WI38 (cell line): ENCODE measurements at regions not wholly inside any gene's neighbourhood (a gene's known extent, or its start where the extent isn't known, plus 50 kb on each side); places are given as distances from the start of the nearest gene placed in this dataset.

Experiments
- H3K4me3 ChIP-seq: 2 replicates; pipeline ENCODE4 v1.5.1; 2011; ENCODE audit warnings: low read depth, mild to moderate bottlenecking, control low read depth, low read length
- TF ChIP-seq, protein P1 (sequence below): IDR thresholded peaks from 2 replicates; pipeline ENCODE4 v1.5.1; 2012; ENCODE audit warnings: low read depth, mild to moderate bottlenecking, control low read depth, low read length

DNA sequence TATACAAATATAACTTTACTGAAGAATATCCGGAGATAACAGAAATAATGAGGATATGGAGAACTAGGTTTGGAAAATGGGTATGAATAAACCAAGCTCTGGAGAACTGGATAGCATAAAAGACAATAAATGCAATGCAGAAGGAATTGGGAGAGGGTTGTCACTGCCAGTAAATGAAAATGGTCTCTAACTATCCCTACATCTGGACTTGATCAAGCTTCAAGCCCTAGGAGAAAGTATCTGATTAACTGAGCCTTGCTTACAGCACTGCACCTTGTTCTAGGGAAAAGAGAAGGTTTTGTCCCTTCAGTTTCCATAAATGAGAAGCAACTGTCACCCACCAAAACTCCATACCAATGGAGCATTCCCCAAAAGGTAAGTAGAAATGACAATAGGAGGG lies 514.6 kb upstream of the ZEB2 start:
- H3K4me3 ChIP-seq: no peak overlapping the region
- TF ChIP-seq, protein P1, sequence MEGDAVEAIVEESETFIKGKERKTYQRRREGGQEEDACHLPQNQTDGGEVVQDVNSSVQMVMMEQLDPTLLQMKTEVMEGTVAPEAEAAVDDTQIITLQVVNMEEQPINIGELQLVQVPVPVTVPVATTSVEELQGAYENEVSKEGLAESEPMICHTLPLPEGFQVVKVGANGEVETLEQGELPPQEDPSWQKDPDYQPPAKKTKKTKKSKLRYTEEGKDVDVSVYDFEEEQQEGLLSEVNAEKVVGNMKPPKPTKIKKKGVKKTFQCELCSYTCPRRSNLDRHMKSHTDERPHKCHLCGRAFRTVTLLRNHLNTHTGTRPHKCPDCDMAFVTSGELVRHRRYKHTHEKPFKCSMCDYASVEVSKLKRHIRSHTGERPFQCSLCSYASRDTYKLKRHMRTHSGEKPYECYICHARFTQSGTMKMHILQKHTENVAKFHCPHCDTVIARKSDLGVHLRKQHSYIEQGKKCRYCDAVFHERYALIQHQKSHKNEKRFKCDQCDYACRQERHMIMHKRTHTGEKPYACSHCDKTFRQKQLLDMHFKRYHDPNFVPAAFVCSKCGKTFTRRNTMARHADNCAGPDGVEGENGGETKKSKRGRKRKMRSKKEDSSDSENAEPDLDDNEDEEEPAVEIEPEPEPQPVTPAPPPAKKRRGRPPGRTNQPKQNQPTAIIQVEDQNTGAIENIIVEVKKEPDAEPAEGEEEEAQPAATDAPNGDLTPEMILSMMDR: no peak

DNA sequence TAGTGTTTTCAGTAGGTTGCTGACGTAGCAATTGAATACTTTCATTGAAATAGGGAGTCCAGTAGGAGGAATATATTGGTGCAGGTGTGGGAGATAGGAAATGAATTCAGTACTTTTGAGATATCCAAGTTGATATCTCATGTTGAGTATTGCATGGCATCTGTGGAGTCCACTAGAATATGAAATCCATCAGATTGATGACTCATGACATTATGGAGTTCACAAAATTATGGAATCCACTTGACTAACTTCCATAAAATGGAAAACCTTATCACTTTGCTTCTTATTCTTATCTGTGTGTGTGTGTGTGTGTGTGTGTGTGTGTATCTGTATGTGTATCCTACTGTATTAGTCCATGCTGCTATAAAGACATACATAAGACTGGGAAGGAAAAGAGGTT lies 513.5 kb upstream of the ZEB2 start:
- H3K4me3 ChIP-seq: no peak overlapping the region
- TF ChIP-seq, protein P1: no peak

DNA sequence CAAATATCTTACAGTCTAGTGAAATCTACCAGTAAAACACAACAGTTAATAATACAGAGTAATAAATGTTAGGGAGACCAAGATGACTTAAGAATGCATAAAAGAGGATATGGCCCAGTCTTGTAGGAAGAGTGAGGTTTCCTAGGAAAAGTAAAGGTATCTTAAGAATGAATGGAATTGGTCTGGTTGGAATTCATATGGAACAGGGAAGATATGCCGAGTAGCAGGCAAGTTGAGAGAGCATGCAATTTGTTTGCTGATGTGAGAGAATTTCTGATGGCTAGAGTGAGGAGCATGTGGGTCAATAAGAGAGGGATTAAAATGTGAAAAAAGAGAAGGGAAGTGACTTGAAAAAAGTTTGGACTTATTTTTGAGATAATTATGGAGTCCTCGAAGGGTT lies 512.9 kb upstream of the ZEB2 start:
- TF ChIP-seq, protein P1: no peak
- H3K4me3 ChIP-seq: no peak overlapping the region

DNA sequence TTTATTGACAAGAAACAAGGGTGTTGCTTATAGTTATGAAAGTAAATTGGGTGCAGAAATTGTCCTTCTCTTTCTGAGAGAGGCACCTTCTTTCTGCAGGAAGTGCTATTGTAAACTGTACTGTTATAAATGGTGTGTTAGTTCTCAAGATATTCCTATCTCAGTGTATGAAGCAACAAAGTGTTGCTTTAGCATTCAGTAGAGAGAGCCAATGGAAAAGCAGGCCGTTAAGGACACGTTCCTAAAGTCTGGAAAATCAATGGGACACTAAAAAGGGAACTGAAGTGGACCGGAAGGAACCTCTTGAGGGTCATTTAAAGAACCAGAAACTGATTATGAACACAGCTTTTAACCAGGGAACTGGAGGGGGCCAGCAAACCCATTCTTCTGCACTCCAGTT lies 510.0 kb upstream of the ZEB2 start:
- no peak overlapping the region for H3K4me3 ChIP-seq
- TF ChIP-seq, protein P1: no peak

DNA sequence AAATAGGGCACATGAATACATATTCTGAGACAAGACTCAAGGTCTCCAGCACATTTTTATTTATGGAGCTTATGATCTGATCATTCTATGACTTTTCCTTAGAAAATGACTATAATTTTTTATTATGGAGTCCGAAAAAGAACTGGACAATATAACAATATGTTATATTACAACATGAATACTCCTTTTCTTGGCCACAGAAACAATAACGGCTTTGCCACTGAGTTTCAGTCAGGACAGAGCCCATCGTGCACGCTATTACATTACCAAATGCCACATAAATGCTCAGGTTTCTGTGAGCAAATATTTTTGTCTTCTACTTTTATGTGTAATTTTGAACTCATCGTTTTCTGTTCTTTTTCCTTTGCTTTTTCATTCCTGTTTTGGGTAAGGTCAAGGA lies 509.2 kb upstream of the ZEB2 start:
- H3K4me3 ChIP-seq: no peak overlapping the region
- TF ChIP-seq, protein P1: no peak

DNA sequence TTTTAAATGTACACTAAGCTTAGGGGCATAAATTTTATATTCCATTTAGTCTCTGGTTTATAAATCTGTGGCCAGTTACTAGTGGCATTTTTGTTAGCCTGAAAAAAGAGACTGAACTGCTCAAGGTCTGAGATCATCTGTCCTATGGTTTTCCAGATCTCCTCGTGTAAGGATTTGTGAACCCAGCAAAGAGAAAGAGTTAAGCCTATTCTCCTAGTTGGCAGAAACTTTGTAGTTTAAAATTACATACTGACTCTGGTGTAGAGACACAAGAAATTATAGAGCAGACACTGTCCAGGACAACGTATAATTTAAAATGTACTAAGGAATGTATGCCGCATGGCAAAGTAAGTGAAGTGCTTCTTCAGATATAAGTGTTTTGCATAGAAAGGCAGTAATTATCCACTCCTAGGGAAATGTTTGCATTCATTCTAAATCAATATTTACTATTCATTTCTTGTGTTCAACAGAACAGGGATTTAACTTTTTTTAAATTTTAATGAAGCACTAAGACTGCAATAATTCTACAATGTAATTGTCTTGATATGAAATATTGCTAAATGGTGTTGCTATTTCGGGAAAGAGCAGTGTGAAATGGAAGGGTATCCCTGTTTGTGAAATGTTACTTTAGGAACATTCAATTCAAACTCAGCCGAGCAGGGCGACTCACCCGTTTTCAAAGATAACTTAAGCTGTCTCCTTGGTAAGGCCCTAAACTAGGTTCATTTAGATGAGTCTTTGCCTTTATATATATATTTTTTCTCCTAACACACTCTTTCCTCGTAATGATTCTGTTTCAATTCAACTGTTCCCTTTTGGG lies 508.4 kb upstream of the ZEB2 start:
- TF ChIP-seq, protein P1: no peak
- no peak overlapping the region for H3K4me3 ChIP-seq
